Superior temporal gyrus (tissue), 1 donor: ENCODE measurements at regions not wholly inside any gene's neighbourhood (a gene's known extent, or its start where the extent isn't known, plus 50 kb on each side); places are given as distances from the start of the nearest gene placed in this dataset.
A peak's percentile ranks its signal among the peaks of the same experiment; 100 is the strongest.

ENCODE experiments used
- DNase-seq: peaks from one replicate; pipeline ENCODE4 v3.0.0-alpha.2; 2016; ENCODE audit errors: extremely low spot score

DNA sequence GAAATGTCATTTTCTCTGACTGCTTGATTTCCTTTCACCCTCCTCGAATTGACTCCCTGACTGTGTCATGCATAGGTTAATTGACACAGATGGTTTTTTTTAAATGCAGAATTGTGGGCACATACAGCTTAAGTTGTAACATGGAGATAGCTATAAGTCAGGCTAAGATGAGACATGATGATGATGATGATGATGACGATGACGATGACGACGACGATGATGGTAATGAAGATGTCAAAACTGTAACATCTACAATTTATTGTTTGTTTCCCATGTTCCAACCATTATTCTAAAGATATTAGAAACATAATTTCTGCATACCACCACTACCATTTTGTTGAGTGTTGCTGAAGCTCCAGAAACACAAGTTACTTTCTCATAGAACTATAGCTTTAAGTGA, 1232.8 kb downstream of the XPNPEP1 start:
- DNase-seq: no peak

DNA sequence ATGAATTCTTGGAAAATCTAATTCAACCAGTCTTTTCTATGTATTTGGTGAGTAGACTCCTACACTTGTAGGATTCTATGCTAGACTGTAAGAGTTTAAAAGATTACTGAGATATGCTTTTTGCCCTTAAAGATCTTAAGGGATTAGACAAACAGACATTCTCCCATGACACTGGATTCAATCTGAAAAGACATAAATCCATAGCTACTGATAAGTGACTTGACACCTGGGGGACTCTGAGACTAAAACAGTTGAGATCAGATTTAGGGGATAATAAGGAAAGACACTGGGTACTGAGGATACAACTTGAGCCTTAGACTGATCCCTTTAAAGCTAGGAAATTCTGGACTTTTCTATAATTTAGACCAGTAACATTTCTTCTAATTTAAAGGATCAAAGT, 1233.4 kb downstream of the XPNPEP1 start:
- no peak for DNase-seq

DNA sequence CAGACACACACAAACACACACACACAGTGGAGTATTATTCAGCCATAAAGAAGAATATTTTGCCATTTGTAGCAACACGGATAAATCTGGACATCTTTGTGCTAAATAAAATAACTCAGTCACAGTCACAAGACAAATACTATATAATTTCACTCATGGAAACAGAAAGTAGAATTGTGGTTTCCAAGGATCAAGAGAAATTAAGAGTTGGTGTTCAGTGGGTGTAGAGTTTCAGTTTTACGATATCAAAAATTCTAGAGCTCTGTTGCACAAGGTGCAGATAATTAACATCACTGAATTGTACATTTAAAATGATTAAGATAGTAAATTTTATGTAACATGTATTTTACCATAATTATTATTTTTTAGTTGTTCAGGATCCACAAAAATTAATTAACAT, 1235.0 kb downstream of the XPNPEP1 start:
- DNase-seq: no peak

DNA sequence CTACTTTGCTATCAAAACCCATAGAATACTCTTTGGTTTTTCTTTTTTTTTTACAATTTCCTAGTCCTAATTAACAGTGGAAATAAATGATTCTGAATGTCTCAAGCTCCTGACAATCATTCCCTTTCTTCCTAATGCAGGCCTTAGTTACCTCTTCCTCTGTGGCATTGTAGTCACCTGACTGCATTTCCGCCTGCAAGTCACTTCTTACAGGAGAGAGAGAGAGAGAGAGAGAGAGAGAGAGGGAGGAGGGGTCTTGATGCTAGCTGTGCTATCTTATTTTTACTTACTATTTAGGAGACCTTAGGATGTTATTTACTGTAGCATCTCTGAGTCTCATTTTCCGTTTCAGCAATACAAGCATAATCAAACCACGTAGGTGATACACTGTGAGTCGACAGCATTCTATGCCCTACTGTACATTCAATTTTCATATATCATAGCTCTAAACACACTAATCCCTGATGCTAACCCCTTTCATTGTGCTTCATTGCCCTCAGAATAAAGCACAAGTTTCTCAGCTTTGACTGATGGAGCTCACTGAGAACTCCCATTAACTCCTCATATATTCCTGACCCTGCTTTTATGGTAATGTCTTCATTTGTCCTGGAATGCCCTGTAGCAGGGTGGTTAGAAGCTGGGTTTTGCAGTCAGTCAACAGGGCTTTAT, 1237.3 kb downstream of the XPNPEP1 start:
- DNase-seq: no peak

DNA sequence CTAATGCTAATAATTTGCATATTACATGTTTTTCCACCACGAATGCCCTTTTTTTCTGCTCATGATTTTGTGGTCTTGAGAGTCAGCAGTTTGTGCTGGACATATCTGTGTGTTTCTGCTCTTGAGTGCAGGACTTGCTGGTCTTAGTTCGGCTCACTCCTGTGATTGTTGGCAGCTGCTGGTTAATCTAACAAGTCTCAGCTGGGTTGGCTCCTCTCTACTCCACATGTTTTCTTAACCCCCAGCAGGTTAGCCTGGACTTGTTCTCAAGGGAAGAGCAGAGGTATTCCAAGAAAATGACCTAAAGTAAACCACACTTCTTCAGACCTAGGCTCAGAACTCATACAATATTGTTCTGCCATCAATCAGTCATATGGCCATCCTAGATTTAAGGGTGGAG, 1238.9 kb downstream of the XPNPEP1 start:
- no peak for DNase-seq

DNA sequence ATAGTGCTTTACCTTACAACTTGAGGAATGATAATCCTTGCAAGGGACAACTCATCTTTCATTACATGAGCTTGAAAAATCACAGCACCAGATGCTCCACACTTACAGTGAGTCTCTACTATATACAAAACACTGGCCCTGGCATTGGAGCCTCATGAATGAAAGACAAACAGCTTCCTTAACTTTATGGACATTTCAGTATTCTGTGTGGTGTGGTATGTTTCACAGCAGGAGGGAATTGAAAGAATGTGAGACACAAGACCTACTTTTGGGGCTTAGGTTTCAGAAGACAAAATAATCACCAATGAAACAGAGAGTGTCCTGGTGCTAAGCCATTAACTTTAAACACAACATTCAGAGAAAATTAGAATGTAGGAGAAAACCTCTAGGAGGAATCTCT, 1249.6 kb downstream of the XPNPEP1 start:
- no peak for DNase-seq

DNA sequence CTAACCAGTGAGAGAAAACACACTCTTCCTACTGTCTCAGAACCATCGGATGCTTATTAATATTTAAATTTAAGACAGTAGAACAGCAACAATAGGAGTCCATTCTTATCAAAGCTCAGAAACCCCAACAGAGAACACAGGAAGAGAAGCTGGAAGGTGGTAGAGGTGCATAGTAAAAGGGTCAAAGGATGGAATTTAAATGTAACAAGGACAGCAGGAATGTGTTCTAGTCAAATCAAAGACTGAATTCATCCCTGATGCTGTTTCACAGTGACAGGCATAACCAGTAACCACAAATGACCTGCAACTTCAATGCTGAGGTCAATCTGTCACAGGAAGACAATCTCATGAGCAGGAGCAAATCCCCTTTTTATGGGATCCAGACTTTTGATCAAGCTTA, 1259.7 kb downstream of the XPNPEP1 start:
- no peak for DNase-seq

DNA sequence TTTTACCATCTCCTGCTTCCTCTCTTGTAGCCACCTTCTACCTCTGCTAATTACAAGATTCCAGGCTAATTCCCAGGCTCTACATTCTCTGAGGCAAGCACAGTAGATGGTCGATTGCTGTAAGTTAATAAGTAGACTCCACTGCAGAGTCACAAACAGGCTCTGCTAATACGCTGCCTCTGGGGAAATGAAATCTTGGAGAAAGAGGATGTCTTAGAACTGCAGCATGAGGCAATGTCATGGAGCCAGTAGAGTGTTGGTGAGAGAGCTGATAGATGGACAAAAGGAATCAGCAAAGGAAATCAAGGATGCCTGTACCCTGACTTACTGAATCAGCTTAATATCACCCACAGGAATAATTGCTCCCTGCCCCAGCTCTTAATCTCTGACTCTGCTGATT, 1260.3 kb downstream of the XPNPEP1 start:
- no peak for DNase-seq

DNA sequence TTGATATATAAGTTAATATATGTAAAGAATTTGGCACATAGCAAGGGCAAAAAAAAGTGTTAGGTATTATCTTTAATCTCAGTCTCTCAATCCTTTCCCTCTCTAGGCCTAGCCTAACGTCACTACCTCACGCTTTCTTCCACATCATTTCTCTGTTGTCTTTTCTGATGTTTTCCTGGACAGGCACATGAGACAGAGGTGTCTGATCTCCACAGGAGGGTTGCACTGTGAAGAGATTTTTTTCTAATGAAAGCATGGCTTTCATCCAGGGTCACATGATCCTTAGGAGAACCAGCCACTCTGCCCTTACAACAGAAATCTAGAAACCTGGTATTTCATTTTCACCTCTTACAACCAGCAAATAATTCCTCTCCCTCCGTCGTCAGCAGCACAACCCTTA, 1268.3 kb downstream of the XPNPEP1 start:
- no peak for DNase-seq

DNA sequence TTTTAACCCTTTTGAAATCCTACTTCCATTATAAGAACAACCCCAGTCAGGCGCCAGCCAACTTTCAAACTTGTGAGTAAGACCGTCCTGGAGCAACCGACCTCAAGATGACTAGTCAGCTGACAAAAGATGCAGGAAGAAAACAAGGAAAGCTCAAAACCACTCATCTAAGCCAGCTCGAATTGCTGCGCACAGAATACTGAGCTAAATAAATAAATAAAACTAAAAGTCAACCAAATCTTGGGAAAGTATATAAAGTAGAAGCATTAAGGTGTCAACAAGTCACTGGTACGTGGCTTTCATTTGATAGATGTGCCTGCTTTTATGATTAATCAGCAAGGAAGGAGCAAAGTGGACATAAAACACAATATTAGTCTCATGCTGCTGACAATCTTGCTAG, 1269.8 kb downstream of the XPNPEP1 start:
- DNase-seq: no peak

DNA sequence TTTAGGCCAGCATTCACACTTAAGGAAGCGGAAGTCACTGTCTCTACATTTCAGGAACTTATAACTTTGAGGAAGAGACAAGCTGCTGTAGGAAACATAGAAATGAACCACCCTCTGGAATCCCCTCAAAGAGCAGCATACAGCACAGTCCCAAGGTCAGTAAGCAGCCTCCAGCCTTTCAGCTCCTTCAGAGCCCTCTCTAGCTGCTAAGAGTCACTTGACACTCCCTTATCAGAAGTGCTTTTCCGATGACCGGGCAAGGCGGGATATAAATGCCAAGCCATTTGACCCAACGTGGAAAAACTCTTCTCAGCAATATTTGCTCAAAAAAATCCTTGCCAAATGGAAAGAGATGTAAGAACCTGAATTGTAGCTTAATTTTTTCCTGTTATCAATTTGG, 1284.3 kb downstream of the XPNPEP1 start:
- DNase-seq: no peak

DNA sequence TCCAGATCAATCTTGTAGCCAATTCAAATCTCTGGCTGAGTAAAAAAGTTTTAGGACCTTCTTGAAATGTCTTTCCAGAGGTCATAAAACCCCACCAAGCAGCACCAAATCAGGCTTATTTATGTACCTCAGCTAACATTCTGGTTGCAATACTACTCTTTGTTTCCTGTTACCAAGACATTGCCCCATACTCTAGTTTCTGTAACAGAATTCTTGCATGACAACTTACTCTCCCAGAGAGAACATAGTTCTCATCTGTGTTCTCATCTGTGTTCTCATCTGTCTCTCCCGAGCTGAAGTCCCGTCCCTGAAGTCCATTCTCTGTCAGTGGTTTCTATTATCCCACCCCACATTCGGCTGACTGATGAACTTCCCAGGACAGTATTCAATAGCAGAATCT, 1285.1 kb downstream of the XPNPEP1 start:
- DNase-seq: no peak

DNA sequence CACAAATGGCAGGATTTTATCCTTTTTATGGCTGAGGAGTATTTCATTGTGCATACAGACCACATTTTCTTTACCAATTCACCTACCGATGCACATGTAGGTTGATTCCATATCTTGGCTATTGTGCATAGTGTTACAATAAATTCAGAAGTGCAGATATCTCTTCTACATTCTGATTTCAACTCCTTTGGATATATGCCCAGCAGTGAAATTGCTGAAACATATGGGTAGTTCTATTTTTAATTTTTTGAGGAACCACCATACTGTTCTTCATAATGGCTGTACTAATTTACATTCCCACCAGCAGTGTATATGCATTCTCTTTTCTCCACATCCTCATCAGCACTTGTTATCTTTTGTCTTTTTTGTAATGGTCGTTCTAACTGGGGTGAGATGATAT, 1290.3 kb downstream of the XPNPEP1 start:
- DNase-seq: peak; percentile 26

DNA sequence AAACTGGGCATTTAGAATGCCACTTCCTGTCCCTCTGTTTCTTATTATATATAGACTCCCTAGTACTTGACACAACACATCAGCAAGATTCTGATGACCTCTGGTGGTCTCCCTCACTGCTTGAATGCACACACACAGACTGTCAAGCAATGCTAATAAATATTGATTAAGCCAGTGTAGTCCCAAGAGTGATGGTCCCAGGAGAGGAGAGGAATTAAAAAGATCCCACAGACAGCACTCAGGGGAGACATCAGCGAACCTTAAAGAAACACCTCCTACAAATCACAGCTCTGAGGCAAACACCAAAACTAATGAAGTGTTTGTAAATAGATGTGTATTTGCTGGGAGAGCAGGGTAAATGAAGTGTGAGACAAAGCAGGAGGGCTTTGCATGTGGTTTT, 1291.2 kb downstream of the XPNPEP1 start:
- no peak for DNase-seq

DNA sequence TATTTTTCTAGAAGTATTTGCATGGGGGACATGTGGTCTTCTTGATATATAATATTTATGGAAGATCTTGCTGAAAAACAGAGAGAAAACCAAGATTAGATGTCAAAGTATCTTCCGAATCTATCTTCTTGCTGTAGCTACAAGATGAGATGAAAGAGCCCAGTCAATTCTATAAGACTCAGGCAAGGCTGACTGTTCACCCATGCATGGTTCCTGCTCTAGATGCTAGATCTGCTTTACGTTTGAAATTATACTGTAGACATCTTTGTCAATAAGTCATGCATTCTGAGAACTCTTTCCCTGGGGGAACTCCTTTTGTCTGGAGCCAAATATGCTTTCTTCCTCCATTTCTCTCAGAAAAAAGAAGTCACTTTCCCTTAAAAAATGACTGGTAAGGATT, 1292.0 kb downstream of the XPNPEP1 start:
- no peak for DNase-seq

DNA sequence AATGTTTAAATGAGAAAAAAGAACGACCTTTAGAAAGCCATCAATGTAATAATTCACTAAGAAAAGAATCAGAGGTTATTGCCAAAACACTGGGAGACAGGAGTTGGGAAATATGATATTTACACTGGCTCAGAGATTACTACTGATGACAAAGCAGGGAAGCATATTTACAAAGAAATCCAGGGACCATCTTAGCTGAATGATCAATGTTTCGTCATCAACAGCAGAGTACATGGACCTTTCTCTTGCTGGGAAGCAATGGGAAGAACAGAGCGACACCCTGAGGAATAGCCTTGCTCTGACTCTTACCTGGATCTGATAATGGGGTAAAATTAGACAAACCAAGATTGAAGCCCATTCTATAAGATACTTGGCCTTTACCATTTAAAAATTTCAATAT, 1293.5 kb downstream of the XPNPEP1 start:
- DNase-seq: no peak

DNA sequence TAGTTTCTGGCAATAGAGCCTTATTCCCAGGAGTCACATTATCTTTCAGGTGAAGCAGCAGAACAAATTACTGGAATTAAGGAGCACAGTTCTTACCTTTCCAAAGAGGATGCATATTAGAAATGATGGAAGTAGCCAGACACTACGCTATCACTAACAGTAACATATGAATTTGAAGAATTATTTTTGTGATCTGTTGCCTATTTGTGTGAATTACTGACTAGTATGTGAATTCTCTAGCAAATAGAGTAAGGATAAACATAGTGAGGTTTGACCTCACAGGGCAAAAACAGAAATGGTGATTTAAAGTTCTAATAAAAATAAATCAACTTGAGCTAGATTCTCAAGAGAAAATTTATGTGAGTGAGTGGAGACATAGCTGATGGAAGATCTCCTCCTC, 1299.3 kb downstream of the XPNPEP1 start:
- DNase-seq: no peak

DNA sequence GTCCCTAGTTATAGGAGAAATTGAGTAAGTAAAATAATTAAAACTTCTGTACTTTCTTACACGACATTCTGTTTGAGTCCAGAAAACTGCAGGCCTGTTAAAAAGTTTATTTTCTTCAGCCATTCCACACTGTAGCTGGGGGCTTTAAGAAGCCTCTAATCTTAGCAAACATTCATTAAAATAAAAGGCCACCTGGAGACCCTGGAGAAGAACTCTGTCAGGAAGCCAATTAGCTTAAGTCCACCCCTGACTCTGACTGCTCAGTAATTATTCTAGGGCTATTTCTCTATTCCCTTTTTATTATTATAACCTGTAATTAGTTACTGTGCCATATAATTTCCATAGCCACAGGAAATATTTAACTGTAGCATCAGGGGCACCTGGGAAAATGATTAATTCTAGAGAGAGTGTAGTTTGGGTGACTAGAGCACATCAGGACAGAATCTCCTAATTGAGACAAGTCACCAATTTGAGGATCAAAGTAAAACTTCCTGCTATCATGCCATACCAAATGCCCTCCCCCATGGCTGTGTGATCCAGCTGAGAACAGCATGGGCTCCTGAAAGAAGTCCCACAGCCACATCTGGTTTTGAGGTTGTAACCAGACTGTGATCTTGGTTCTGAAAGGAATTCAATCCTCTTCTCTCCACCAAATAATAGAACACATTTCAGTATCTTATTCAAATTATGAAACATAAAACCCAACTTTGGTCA, 1302.3 kb downstream of the XPNPEP1 start:
- DNase-seq: no peak

DNA sequence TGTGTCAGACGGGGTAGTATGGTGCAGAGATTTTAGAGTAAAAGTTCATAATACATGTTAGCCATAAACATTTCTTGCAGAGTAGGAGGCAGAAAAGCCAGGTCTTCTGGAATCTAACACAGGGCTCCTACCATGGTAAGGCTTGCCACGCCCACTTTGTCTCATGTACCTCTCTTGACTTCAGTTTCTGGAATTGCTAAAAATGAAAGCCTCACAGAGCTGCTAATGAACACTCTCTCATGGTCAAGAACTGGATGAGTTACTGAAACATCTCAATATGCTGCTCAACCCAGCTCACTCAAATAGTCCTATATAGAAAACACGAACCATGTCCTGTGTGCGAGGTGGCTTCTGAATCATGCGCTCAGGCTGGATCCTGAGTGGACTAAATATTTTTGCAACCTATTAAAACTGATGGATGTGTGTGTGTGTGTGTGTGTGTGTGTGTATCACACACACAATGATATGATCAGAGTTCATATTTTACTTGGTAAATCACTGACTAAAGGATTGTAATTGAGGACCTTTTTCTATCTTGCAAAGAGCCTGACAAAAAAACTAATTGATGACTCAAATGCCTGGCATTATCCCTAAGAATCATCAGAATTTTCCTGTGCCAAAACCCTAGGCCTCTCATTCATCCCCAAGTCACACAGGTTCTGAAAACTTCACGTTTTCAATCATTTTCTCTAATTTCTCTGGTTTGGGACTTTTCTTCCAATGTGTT, 1306.6 kb downstream of the XPNPEP1 start:
- DNase-seq: no peak

DNA sequence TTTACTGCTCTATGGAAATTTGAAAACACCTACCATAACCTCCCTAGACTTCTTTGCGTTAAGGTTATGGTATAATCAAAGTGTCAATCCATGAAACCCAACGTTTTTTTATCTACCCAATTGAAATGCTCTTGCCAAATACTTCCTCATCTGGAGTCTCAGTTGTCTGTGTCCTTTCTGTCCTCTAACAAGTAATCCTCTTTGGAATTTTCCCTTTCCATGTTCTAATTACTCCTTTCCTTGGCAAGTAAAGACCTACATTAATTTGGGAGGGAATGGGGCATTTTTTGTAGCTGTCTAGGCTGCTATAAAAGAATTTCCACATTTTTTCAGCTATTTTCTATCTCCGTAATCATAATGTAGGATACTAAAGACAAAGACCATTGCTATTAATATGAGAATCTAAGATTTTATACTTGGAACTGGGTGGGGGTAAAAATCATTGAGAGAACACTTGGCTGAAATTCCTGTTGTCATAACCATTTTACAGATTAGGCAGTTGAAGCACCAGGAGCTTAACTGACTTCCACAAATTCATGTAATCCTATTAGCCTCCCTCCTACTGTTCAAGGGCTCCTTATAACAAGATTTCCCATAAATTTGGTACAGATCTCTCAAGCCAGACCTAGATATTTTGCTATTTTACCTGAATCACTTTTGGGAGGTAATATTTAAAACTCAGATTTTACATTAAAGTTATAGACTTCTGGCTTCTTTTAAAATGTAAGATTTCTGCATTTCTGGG, 1307.6 kb downstream of the XPNPEP1 start:
- DNase-seq: no peak

DNA sequence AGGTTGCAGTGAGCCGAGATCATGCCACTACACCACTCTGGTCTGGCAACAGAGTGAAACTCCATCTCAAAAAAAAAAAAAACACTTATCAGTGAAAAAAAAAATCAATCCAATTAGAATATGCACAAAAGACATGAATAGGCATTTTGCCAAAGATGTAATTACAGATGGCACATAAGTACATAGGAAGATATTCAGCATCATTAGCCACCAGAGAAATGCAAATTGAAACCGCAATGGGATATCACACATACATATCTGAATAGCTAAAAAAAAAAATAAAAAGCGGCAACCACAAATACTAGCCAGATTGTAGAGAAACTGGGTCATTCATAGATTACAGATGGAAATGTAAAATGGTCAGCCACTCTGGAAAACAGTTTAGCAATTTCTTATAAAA, 1310.8 kb downstream of the XPNPEP1 start:
- no peak for DNase-seq

DNA sequence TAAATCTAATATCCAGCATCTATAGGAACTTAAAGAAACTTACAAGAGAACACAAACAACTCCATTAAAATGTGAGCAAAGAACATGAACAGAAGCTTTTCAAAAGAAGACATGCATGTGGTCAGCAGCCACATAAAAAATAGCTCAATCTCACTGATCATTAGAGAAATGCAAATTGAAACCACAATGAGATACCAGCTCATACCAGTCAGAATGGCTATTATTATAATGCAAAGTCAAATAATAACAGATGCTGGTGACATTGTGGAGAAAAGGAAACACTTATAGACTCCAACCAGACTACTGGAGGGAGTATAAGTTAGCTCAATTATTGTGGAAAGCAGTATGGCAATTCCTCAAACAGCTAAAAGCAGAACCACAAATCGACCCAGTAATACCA, 1314.5 kb downstream of the XPNPEP1 start:
- no peak for DNase-seq
